Right lobe of liver (tissue), 6 donors: ENCODE measurements at regions not wholly inside any gene's neighbourhood (a gene's known extent, or its start where the extent isn't known, plus 50 kb on each side); places are given as distances from the start of the nearest gene placed in this dataset.

Experiments
- ATAC-seq, 4 donors: fragments of 200-7000 bp; cut with Tn5 transposase; one replicate each; pipeline ENCODE4 v1.9.1; 2020; ENCODE audit warnings: mild to moderate bottlenecking in 4 of 4, moderate library complexity in 4 of 4
- DNase-seq, 3 donors: peaks; one replicate each; pipeline ENCODE4 v3.0.0-alpha.2; 2020
- H3K27ac ChIP-seq, 3 donors: fragments of 200-600 bp; one replicate each; pipeline ENCODE4 v1.8.0; 2022
- H3K27me3 ChIP-seq, 2 donors: fragments of 200-600 bp; one replicate each; pipeline ENCODE4 v1.8.0; 2022
- H3K36me3 ChIP-seq, 4 donors: fragments of 200-600 bp; sonication (generic) in 1 of 4; one replicate each; pipeline versions ENCODE4 v1.5.1 to v1.8.0; 2017 to 2022; ENCODE audit warnings: control low read depth in 1 of 4
- H3K4me1 ChIP-seq, 4 donors: fragments of 200-600 bp; sonication (generic) in 1 of 4; one replicate each; pipeline versions ENCODE4 v1.5.1 to v1.8.0; 2017 to 2022; ENCODE audit warnings: control low read depth in 1 of 4
- H3K4me3 ChIP-seq, 3 donors: fragments of 200-600 bp; one replicate each; pipeline ENCODE4 v1.8.0; 2022
- H3K9me3 ChIP-seq, 4 donors: fragments of 200-600 bp; sonication (generic) in 1 of 4; one replicate each; pipeline versions ENCODE4 v1.5.1 to v1.8.0; 2017 to 2022; ENCODE audit warnings: control low read depth in 1 of 4
- POLR2A ChIP-seq: fragments of 450-650 bp; IDR thresholded peaks from one replicate; pipeline ENCODE4 v1.6.1; 2017; ENCODE audit warnings: antibody characterized with exemption, mild to moderate bottlenecking
- WGBS: methylation state at CpG from one replicate; pipeline ENCODE4 v1.1.6; 2018; ENCODE audit warnings: low coverage, low lambda C conversion rate; ENCODE audit not compliant: insufficient coverage; ENCODE audit errors: missing lambda C conversion rate; 5-methylcytosine and 5-hydroxymethylcytosine counted together
- intact Hi-C, 2 donors: fragments of 100-400 bp; cut with DNase I; formaldehyde crosslinking; loops; one replicate each; pipeline versions ENCODE4 v1.11.2 to v1.14.1; 2022
- TF ChIP-seq, protein P1 (sequence below), 4 donors: fragments of 200-600 bp in 3 of 4; fragments of 450-650 bp in 1 of 4; IDR thresholded peaks; one replicate each; pipeline versions ENCODE4 v1.5.1 to v1.8.0; 2016 to 2022; ENCODE audit warnings: antibody characterized with exemption in 4 of 4, mild to moderate bottlenecking in 2 of 4
- donor health status: DM: no; HTN: yes; CAD: no.
- donor health status: DM: no; HTN: no; CAD: no.
- donor health status: DM: no; HTN: no; CAD: no.
- donor health status: DM: no; HTN: yes; CAD: no.
- donor health status: DM: no; HTN: yes; CAD: no.

GRCh38 chr2:239583171-239583878 lies 182.5 kb upstream of the HDAC4 start:
- Histone ChIP-seq H3K27ac (no peak overlapping the region), H3K4me3 (no peak overlapping the region), H3K9me3 (no peaks in the 10 kb centered on the region), H3K27me3 (no peaks in the 10 kb centered on the region), H3K4me1 (no peaks in the 10 kb centered on the region), H3K36me3 (no peaks in the 10 kb centered on the region)
- TF ChIP-seq, protein P1, sequence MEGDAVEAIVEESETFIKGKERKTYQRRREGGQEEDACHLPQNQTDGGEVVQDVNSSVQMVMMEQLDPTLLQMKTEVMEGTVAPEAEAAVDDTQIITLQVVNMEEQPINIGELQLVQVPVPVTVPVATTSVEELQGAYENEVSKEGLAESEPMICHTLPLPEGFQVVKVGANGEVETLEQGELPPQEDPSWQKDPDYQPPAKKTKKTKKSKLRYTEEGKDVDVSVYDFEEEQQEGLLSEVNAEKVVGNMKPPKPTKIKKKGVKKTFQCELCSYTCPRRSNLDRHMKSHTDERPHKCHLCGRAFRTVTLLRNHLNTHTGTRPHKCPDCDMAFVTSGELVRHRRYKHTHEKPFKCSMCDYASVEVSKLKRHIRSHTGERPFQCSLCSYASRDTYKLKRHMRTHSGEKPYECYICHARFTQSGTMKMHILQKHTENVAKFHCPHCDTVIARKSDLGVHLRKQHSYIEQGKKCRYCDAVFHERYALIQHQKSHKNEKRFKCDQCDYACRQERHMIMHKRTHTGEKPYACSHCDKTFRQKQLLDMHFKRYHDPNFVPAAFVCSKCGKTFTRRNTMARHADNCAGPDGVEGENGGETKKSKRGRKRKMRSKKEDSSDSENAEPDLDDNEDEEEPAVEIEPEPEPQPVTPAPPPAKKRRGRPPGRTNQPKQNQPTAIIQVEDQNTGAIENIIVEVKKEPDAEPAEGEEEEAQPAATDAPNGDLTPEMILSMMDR (IDR thresholded peaks at IDR 0.05): no peak
- no peak for TF ChIP-seq POLR2A
- WGBS: 91% methylated on average over 11 of the region's 21 CpGs
- ATAC-seq: no peak
- peak in 1 of 3 donors; percentile 46 for DNase-seq
- intact Hi-C loops: no loop called here

- DNase-seq: no peak
- no peak for ATAC-seq
- intact Hi-C loops: no loop called here
- Histone ChIP-seq H3K27me3 (no peaks in the 10 kb centered on the region), H3K4me3 (no peak overlapping the region), H3K36me3 (no peaks in the 10 kb centered on the region), H3K4me1 (no peaks in the 10 kb centered on the region), H3K9me3 (no peaks in the 10 kb centered on the region), H3K27ac (no peak overlapping the region)
- TF ChIP-seq, protein P1 (IDR thresholded peaks at IDR 0.05): no peak
- TF ChIP-seq POLR2A: no peak
- WGBS: 61% methylated on average over 6 of the region's 6 CpGs
Observed at GRCh38 chr2:239582476-239582875, 181.7 kb upstream of the HDAC4 start.

DNA sequence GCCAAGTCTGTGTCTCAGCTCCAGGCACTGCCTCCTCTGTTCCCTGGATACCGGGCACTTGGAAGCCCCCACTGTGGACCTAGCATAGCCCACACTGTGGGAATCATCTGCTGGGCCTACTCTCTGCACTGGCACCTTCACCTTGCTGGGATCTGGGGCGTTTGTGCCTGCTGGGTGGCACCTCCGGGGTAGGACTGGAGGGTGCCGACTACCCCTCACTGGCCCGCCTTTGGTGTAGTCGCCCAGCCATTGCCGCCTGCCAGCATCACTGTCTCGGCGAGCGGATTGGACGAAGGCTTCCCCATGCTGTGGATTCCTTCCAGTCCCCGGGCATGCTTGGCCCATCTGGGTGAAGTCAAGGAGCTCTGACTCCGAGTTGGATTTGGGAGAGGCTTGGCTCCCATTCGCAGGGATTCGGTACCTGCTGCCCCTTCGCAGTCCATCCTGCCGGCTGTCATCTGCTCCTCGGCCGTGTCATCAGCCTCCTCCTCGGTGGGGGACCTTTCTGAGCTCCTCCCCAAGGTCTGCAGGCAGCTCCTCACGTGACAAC lies 180.6 kb upstream of the HDAC4 start:
- peak in 1 of 3 donors; percentile 27 for DNase-seq
- no peak for ATAC-seq
- TF ChIP-seq, protein P1 (IDR thresholded peaks at IDR 0.05): no peak
- no peak for TF ChIP-seq POLR2A
- Histone ChIP-seq H3K27ac (no peak overlapping the region), H3K36me3 (no peaks in the 10 kb centered on the region), H3K4me3 (no peak overlapping the region), H3K9me3 (no peaks in the 10 kb centered on the region), H3K4me1 (no peaks in the 10 kb centered on the region), H3K27me3 (no peaks in the 10 kb centered on the region)
- 59% methylated on average over 3 of the region's 21 CpGs for WGBS
- intact Hi-C loops: no loop called here

- Histone ChIP-seq H3K4me3 (no peak overlapping the region), H3K27me3 (no peaks in the 10 kb centered on the region), H3K9me3 (no peaks in the 10 kb centered on the region), H3K4me1 (no peaks in the 10 kb centered on the region), H3K27ac (no peak overlapping the region), H3K36me3 (no peaks in the 10 kb centered on the region)
- intact Hi-C loops: no loop called here
- WGBS: 88% methylated on average over 1 of the region's 3 CpGs
- DNase-seq: peak in 1 of 3 donors; percentile 1
- no peak for ATAC-seq
- TF ChIP-seq POLR2A: no peak
- TF ChIP-seq, protein P1 (IDR thresholded peaks at IDR 0.05): no peak
Observed at GRCh38 chr2:239580199-239580527, 179.3 kb upstream of the HDAC4 start.
